Neural progenitor cell (in vitro differentiated cells): ENCODE measurements at regions not wholly inside any gene's neighbourhood (a gene's known extent, or its start where the extent isn't known, plus 50 kb on each side); places are given as distances from the start of the nearest gene placed in this dataset.

ENCODE experiments used
- EZH2phosphoT487 ChIP-seq: fragments of 200-600 bp; sonication (generic); IDR thresholded peaks from 2 replicates; pipeline ENCODE4 v1.6.1; 2017; ENCODE audit warnings: antibody characterized with exemption
- TF ChIP-seq, protein P1 (sequence below): fragments of 200-600 bp; sonication (generic); IDR thresholded peaks from 2 replicates; pipeline ENCODE4 v1.5.1; 2017; ENCODE audit warnings: antibody characterized with exemption, mild to moderate bottlenecking

DNA sequence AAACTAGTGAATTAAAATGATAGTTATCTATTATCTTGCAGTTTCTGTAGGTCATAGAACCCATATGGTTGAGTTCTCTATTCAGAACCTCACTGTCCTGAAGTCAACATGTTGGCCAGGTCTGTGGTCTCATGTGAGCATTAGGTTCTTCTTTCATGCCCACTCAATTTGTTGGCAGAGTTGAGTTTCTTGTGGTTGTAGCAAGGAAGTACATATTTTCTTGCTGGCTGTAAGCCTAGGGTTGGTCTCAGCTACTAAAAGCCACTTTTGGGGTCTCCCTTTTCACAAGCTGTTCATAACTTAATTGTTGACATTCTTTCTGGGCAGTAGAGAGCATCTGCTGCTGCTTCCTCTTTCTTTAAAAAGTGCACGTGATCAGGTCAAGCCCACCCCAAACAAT lies 1165.1 kb upstream of the NCAM2 start:
- TF ChIP-seq, protein P1, sequence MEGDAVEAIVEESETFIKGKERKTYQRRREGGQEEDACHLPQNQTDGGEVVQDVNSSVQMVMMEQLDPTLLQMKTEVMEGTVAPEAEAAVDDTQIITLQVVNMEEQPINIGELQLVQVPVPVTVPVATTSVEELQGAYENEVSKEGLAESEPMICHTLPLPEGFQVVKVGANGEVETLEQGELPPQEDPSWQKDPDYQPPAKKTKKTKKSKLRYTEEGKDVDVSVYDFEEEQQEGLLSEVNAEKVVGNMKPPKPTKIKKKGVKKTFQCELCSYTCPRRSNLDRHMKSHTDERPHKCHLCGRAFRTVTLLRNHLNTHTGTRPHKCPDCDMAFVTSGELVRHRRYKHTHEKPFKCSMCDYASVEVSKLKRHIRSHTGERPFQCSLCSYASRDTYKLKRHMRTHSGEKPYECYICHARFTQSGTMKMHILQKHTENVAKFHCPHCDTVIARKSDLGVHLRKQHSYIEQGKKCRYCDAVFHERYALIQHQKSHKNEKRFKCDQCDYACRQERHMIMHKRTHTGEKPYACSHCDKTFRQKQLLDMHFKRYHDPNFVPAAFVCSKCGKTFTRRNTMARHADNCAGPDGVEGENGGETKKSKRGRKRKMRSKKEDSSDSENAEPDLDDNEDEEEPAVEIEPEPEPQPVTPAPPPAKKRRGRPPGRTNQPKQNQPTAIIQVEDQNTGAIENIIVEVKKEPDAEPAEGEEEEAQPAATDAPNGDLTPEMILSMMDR = no peak
- TF ChIP-seq EZH2phosphoT487 = no peak
